GM19455 (cell line): ENCODE measurements at regions not wholly inside any gene's neighbourhood (a gene's known extent, or its start where the extent isn't known, plus 50 kb on each side); places are given as distances from the start of the nearest gene placed in this dataset.

Experiments used
- ATAC-seq: cut with Tn5 transposase; IDR thresholded peaks from one replicate; pipeline ENCODE4 v1.9.1; 2021; ENCODE audit not compliant: unreplicated experiment

- ATAC-seq, result no peak
Observed at GRCh38 chr9:119844431-119844830, 475.2 kb upstream of the BRINP1 start.

GRCh38 chr9:119841016-119841415 is 471.8 kb upstream of the BRINP1 start:
- ATAC-seq, result no peak

GRCh38 chr9:119839888-119840287 is 470.7 kb upstream of the BRINP1 start:
- ATAC-seq, result no peak

- no peak for ATAC-seq
Observed at GRCh38 chr9:119838210-119838609, 469.0 kb upstream of the BRINP1 start.

GRCh38 chr9:119836036-119836435 is 466.8 kb upstream of the BRINP1 start:
- no peak for ATAC-seq

GRCh38 chr9:119834064-119834620 is 464.9 kb upstream of the BRINP1 start:
- ATAC-seq, result no peak

- ATAC-seq, result no peak
Observed at GRCh38 chr9:119831309-119831708, 462.1 kb upstream of the BRINP1 start.

- no peak for ATAC-seq
Observed at GRCh38 chr9:119829748-119830147, 460.5 kb upstream of the BRINP1 start.

- no peak for ATAC-seq
Observed at GRCh38 chr9:119829186-119829585, 460.0 kb upstream of the BRINP1 start.

GRCh38 chr9:119827526-119827925 is 458.3 kb upstream of the BRINP1 start:
- ATAC-seq, result no peak

GRCh38 chr9:119827126-119827525 is 457.9 kb upstream of the BRINP1 start:
- ATAC-seq, result no peak

GRCh38 chr9:119818726-119819435 is 449.6 kb upstream of the BRINP1 start:
- ATAC-seq, result no peak

- no peak for ATAC-seq
Observed at GRCh38 chr9:119810645-119811429, 441.6 kb upstream of the BRINP1 start.

- no peak for ATAC-seq
Observed at GRCh38 chr9:119803679-119804078, 434.4 kb upstream of the BRINP1 start.

- ATAC-seq, result no peak
Observed at GRCh38 chr9:119802621-119803020, 433.4 kb upstream of the BRINP1 start.

- no peak for ATAC-seq
Observed at GRCh38 chr9:119802133-119802532, 432.9 kb upstream of the BRINP1 start.

GRCh38 chr9:119801311-119801710 is 432.1 kb upstream of the BRINP1 start:
- ATAC-seq, result no peak

GRCh38 chr9:119795395-119795794 is 426.2 kb upstream of the BRINP1 start:
- no peak for ATAC-seq

- ATAC-seq, result no peak
Observed at GRCh38 chr9:119794836-119795235, 425.6 kb upstream of the BRINP1 start.

- no peak for ATAC-seq
Observed at GRCh38 chr9:119793218-119793617, 424.0 kb upstream of the BRINP1 start.

GRCh38 chr9:119792242-119792641 is 423.0 kb upstream of the BRINP1 start:
- peak; percentile 84 for ATAC-seq

GRCh38 chr9:119789987-119790386 is 420.8 kb upstream of the BRINP1 start:
- ATAC-seq, result no peak
